HCT116 (cell line): ENCODE measurements at regions not wholly inside any gene's neighbourhood (a gene's known extent, or its start where the extent isn't known, plus 50 kb on each side); places are given as distances from the start of the nearest gene placed in this dataset.

ENCODE experiments used
- ATAC-seq: fragments of 200-7000 bp; cut with Tn5 transposase; 2 replicates; pipeline ENCODE4 v1.9.1; 2020; ENCODE audit warnings: mild to moderate bottlenecking, moderate library complexity
- BruUV-seq: library from RNA; stranded (reverse); fragments of 400-500 nt; replicated peaks from 2 replicates; lab custom pipeline; 2021; lab: Mats Ljungman, UMichigan
- CTCF ChIA-PET: fragments of 300-600 bp; sonication (Branson Sonifier 250); formaldehyde crosslinking; loops from one replicate; lab custom pipeline; 2021; ENCODE audit warnings: antibody characterized with exemption; lab: Charles Lee
- POLR2A ChIA-PET: fragments of 300-600, 350-600 bp; sonication (Branson Sonifier 250); formaldehyde crosslinking; loops from one replicate; lab custom pipeline; 2021; ENCODE audit warnings: antibody characterized with exemption; lab: Charles Lee
- RAD21 ChIA-PET, 2 experiments: fragments of 300-600 bp; sonication (Branson Sonifier 250); formaldehyde crosslinking; loops; one replicate each; lab custom pipeline; 2023; ENCODE audit warnings: low total read pairs in 2 of 2; ENCODE audit not compliant: uncharacterized antibody in 2 of 2, unreplicated experiment in 2 of 2, low non-redundant PET in 1 of 2; lab: Charles Lee
- DNase-seq: peaks from one replicate; pipeline ENCODE4 v3.0.0-alpha.2; 2010; ENCODE audit warnings: low read depth, low spot score
- H2AFZ ChIP-seq: fragments of 200-600 bp; shearing (Covaris generic), sonication (generic); 2 replicates; pipeline ENCODE4 v1.6.1; 2017; ENCODE audit warnings: low read depth, mixed run types, mixed read lengths, antibody characterized with exemption, low read length; ENCODE audit not compliant: poor library complexity, severe bottlenecking
- H3K27ac ChIP-seq: 2 replicates; pipeline ENCODE4 v1.5.1; 2012; ENCODE audit warnings: low read depth, low read length
- H3K27me3 ChIP-seq: fragments of 200-600 bp; sonication (generic); 2 replicates; pipeline ENCODE4 v1.6.1; 2016; ENCODE audit warnings: mixed run types, low read length, mixed read lengths; ENCODE audit not compliant: insufficient read depth
- H3K36me3 ChIP-seq, 2 experiments: fragments of 200-500 bp in 1 of 2; fragments of 200-600 bp in 1 of 2; sonication (Bioruptor generic) in 1 of 2; sonication (generic) in 1 of 2; 2 replicates each; pipeline versions ENCODE4 v1.5.1 to v1.6.1; 2014 to 2016; ENCODE audit warnings: low read length in 2 of 2, inconsistent platforms in 1 of 2, mixed read lengths in 1 of 2, mixed run types in 1 of 2; ENCODE audit not compliant: insufficient read depth in 2 of 2, control insufficient read depth in 1 of 2
- H3K4me1 ChIP-seq, 2 experiments: fragments of 200-600 bp in 1 of 2; sonication (generic) in 1 of 2; 2 replicates each; pipeline versions ENCODE4 v1.5.1 to v1.6.1; 2012 to 2017; ENCODE audit warnings: low read length in 2 of 2, inconsistent platforms in 1 of 2, mild to moderate bottlenecking in 1 of 2, mixed read lengths in 1 of 2, mixed run types in 1 of 2, moderate library complexity in 1 of 2; ENCODE audit not compliant: insufficient read depth in 2 of 2, control insufficient read depth in 1 of 2
- H3K4me2 ChIP-seq: fragments of 200-600 bp; sonication (generic); 2 replicates; pipeline ENCODE4 v1.6.1; 2017; ENCODE audit warnings: mixed run types, low read length, mixed read lengths
- H3K4me3 ChIP-seq, 2 experiments: fragments of 200-600 bp in 1 of 2; sonication (generic) in 1 of 2; replicated peaks in 1 of 2; 2 replicates each; pipeline ENCODE4 v1.5.1; 2011 to 2016; ENCODE audit warnings: low read length in 2 of 2, control low read depth in 1 of 2, low read depth in 1 of 2, mild to moderate bottlenecking in 1 of 2, mixed read lengths in 1 of 2, mixed run types in 1 of 2
- H3K79me2 ChIP-seq: fragments of 200-600 bp; sonication (generic); 2 replicates; pipeline ENCODE4 v1.6.1; 2017; ENCODE audit warnings: mild to moderate bottlenecking, mixed run types, low read length, moderate library complexity, mixed read lengths; ENCODE audit not compliant: insufficient read depth
- H3K9ac ChIP-seq: fragments of 200-600 bp; sonication (generic); 2 replicates; pipeline ENCODE4 v1.6.1; 2016; ENCODE audit warnings: low read length, mixed read lengths
- H3K9me2 ChIP-seq: fragments of 200-600 bp; sonication (generic), shearing (Covaris generic); 2 replicates; pipeline ENCODE4 v1.6.1; 2017; ENCODE audit warnings: mixed run types, mild to moderate bottlenecking, moderate library complexity; ENCODE audit not compliant: insufficient read depth
- H3K9me3 ChIP-seq, 2 experiments: fragments of 200-500 bp in 1 of 2; fragments of 200-600 bp in 1 of 2; sonication (Bioruptor generic) in 1 of 2; sonication (generic) in 1 of 2; 2 replicates each; pipeline ENCODE4 v1.6.1; 2014 to 2017; ENCODE audit warnings: low read length in 2 of 2, mixed read lengths in 2 of 2, inconsistent platforms in 1 of 2, low read depth in 1 of 2, mild to moderate bottlenecking in 1 of 2, mixed run types in 1 of 2, moderate library complexity in 1 of 2; ENCODE audit not compliant: control insufficient read depth in 1 of 2, insufficient read depth in 1 of 2
- H4K20me1 ChIP-seq: fragments of 200-600 bp; sonication (generic), shearing (Covaris generic); 2 replicates; pipeline ENCODE4 v1.6.1; 2017; ENCODE audit warnings: mixed run types, mild to moderate bottlenecking, moderate library complexity; ENCODE audit not compliant: insufficient read depth
- CEBPB ChIP-seq: IDR thresholded peaks from 2 replicates; pipeline ENCODE4 v1.6.1; 2012; ENCODE audit warnings: low read depth
- EZH2phosphoT487 ChIP-seq: fragments of 200-600 bp; IDR thresholded peaks from 2 replicates; pipeline ENCODE4 v1.6.1; 2018; ENCODE audit warnings: antibody characterized with exemption, borderline replicate concordance
- FOSL1 ChIP-seq: IDR thresholded peaks from 2 replicates; pipeline ENCODE4 v1.6.1; 2012; ENCODE audit warnings: low read depth
- POLR2AphosphoS5 ChIP-seq: IDR thresholded peaks from 2 replicates; pipeline ENCODE4 v1.6.1; 2011; ENCODE audit warnings: mild to moderate bottlenecking, low read depth, low read length, moderate library complexity
- RAD21 ChIP-seq: IDR thresholded peaks from 2 replicates; pipeline ENCODE4 v1.6.1; 2012; ENCODE audit warnings: low read depth, mild to moderate bottlenecking
- SIN3A ChIP-seq: IDR thresholded peaks from 2 replicates; pipeline ENCODE4 v1.6.1; 2012; ENCODE audit warnings: low read depth
- SP1 ChIP-seq: IDR thresholded peaks from 2 replicates; pipeline ENCODE4 v1.6.1; 2012; ENCODE audit warnings: low read depth
- TCF7L2 ChIP-seq: IDR thresholded peaks from 2 replicates; pipeline ENCODE4 v1.7.0; 2011; ENCODE audit warnings: borderline replicate concordance, inconsistent platforms; ENCODE audit not compliant: insufficient read depth, insufficient read length; ENCODE audit errors: extremely low read depth
- ZFX ChIP-seq: fragments of 450-650 bp; IDR thresholded peaks from 2 replicates; pipeline ENCODE4 v1.6.1; 2017
- intact Hi-C: fragments of 100-400 bp; cut with micrococcal nuclease; formaldehyde crosslinking; loops from 2 replicates; pipeline ENCODE4 v1.10.0; 2022

GRCh38 chr13:31880851-31881494 is 141.6 kb downstream of the RXFP2 start:
- Histone ChIP-seq H3K4me1 (no peaks in the 10 kb centered on the region), H3K27me3 (peaks cover 10% of the 10 kb centered on the region; the same call in 1 of the 2 replicates), H3K9me3 (no peaks in the 10 kb centered on the region), H3K4me3 (no peak overlapping the region), H3K36me3 (no peaks in the 10 kb centered on the region), H3K9ac (no peak overlapping the region), H3K79me2 (no peaks in the 10 kb centered on the region), H3K9me2 (no peaks in the 10 kb centered on the region), H3K27ac (no peak overlapping the region), H2AFZ (no peak overlapping the region), H4K20me1 (no peaks in the 10 kb centered on the region), H3K4me2 (no peak overlapping the region)
- ChIA-PET POLR2A (no interaction called here), RAD21 (no interaction called here), CTCF (no interaction called here)
- ATAC-seq = no peak
- intact Hi-C loops = no loop called here
- no peak for DNase-seq
- no TSS peak for BruUV-seq
- TF ChIP-seq FOSL1 = no peak
- no peak for TF ChIP-seq POLR2AphosphoS5
- no peak for TF ChIP-seq CEBPB
- TF ChIP-seq SIN3A = no peak
- TF ChIP-seq RAD21 = no peak
- TF ChIP-seq SP1 = no peak
- no peak for TF ChIP-seq TCF7L2

- ATAC-seq (no peak), DNase-seq (no peak)
- Histone ChIP-seq H3K27ac (no peak overlapping the region), H3K4me2 (no peak overlapping the region), H3K9me3 (no peaks in the 10 kb centered on the region), H2AFZ (no peak overlapping the region), H4K20me1 (no peaks in the 10 kb centered on the region), H3K9me2 (no peaks in the 10 kb centered on the region), H3K79me2 (no peaks in the 10 kb centered on the region), H3K4me1 (no peaks in the 10 kb centered on the region), H3K36me3 (no peaks in the 10 kb centered on the region), H3K4me3 (no peak overlapping the region), H3K27me3 (peaks cover 14% of the 10 kb centered on the region; the same call in 1 of the 2 replicates), H3K9ac (no peak overlapping the region)
- intact Hi-C loops = no loop called here
- no TSS peak for BruUV-seq
- POLR2A ChIA-PET = no interaction called here
- RAD21 ChIA-PET = no interaction called here
- CTCF ChIA-PET = no interaction called here
- no peak for TF ChIP-seq EZH2phosphoT487
- no peak for TF ChIP-seq TCF7L2
- no peak for TF ChIP-seq ZFX
Observed at GRCh38 chr13:31881495-31881882, 142.2 kb downstream of the RXFP2 start.
